Stomach (tissue), 8 donors: ENCODE measurements at regions not wholly inside any gene's neighbourhood (a gene's known extent, or its start where the extent isn't known, plus 50 kb on each side); places are given as distances from the start of the nearest gene placed in this dataset.

Experiments used
- DNase-seq, 2 donors: peaks; one replicate each; pipeline versions ENCODE4 v3.0.0 to v3.0.0-alpha.2; 2013 to 2019
- H3K27ac ChIP-seq, 5 donors: fragments of 200-600 bp in 4 of 5; sonication (generic) in 4 of 5; one replicate each; pipeline ENCODE4 v1.5.1; 2013 to 2019; ENCODE audit warnings: mild to moderate bottlenecking in 1 of 5, moderate library complexity in 1 of 5
- H3K27me3 ChIP-seq, 3 donors: fragments of 200-600 bp; sonication (generic); one replicate each; pipeline ENCODE4 v1.5.1; 2017 to 2019; ENCODE audit warnings: mixed run types in 1 of 3
- H3K36me3 ChIP-seq, 4 donors: fragments of 200-600 bp; sonication (generic); 1 replicate in 3 of 4; 2 replicates in 1 of 4; pipeline ENCODE4 v1.5.1; 2016 to 2019
- H3K4me1 ChIP-seq, 4 donors: fragments of 200-600 bp; sonication (generic); one replicate each; pipeline ENCODE4 v1.5.1; 2016 to 2019
- H3K4me3 ChIP-seq, 4 donors: fragments of 200-600 bp; sonication (generic) in 3 of 4; one replicate each; pipeline ENCODE4 v1.5.1; 2016 to 2019; ENCODE audit warnings: mild to moderate bottlenecking in 1 of 4
- H3K9me3 ChIP-seq, 4 donors: fragments of 200-600 bp; sonication (generic); one replicate each; pipeline ENCODE4 v1.5.1; 2016 to 2019
- EP300 ChIP-seq: sonication (generic); formaldehyde crosslinking; IDR thresholded peaks from one replicate; pipeline ENCODE4 v1.6.1; 2017; ENCODE audit warnings: antibody characterized with exemption
- POLR2A ChIP-seq, 4 donors: fragments of 450-650 bp; IDR thresholded peaks; one replicate each; pipeline ENCODE4 v1.6.1; 2016; ENCODE audit warnings: antibody characterized with exemption in 4 of 4, control low read depth in 2 of 4, mild to moderate bottlenecking in 1 of 4, moderate library complexity in 1 of 4
- POLR2AphosphoS5 ChIP-seq, 3 donors: sonication (generic); formaldehyde crosslinking; IDR thresholded peaks; one replicate each; pipeline ENCODE4 v1.6.1; 2016; ENCODE audit warnings: antibody characterized with exemption in 3 of 3
- WGBS, 5 donors: extraction: QIAGEN DNeasy Blood & Tissue Kit in 3 of 5; methylation state at CpG; one replicate each; pipeline versions ENCODE4 v1.1.5 to v1.1.7; 2013 to 2018; 5-methylcytosine and 5-hydroxymethylcytosine counted together
- intact Hi-C: fragments of 100-400 bp; cut with DNase I; formaldehyde crosslinking; loops from one replicate; pipeline ENCODE4 v1.15.1; 2023; ENCODE audit warnings: low total_unique reads
- TF ChIP-seq, protein P1 (sequence below), 7 experiments: fragments of 450-650 bp in 4 of 7; fragments of 200-600 bp in 3 of 7; sonication (generic) in 3 of 7; IDR thresholded peaks; one replicate each; pipeline ENCODE4 v1.5.1; 2016 to 2019; ENCODE audit warnings: antibody characterized with exemption in 7 of 7, control low read depth in 2 of 7, mild to moderate bottlenecking in 1 of 7
- donor health status: healthy with polysubstance abuse.
- donor health status: Bipolar disorder and iron deficiency.
- donor health status: healthy.

DNA sequence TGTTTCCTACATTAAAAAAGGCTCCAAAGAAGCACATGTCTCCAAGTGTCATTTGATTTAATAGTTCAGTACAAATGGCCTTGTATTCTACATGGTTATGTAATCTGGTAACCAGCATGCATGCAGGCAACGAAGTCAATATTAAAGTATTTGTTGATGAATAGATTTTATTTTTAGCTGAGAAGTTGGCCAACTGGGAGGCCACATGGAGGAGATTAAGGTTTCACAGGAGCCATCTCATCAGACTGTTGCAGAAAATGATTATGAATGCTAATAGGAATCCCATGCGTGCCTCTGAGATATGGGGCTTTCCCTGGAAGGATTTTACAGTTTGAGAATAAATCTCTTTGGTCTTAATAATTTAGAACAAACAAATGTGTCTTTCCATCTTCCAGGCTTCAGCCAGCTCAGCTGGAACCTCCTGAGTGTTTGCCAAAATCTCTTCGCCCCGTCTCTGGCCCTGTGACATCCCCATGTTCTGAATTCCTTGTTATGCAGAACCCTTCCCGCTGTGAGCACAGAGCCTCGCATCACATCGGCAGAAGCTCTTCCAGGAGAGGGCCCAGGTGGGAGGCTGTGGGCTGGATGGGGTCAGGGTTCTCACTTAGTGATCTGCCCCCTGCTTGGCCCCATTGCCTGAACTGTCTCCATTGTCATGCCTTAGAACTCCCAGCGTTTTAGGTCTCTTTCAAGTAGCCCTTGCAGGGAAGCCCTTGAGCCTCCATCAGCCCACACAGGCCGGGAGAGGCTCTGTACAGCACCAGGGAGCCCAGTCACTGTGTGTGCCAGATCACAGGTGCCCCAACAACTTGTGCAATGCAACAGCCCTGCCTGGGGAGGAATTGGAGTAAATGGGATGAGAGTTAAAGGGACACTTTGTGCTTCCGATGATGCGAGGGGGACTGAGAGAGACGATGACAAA, 190.5 kb upstream of the TWIST2 start:
- intact Hi-C loops, result no loop called here
- Histone ChIP-seq H3K36me3 (no peaks in the 10 kb centered on the region), H3K9me3 (peaks cover 0 to 16% (median 7%) of the 10 kb centered on the region in 4 donors), H3K4me1 (peaks cover 0 to 11% (median 0%) of the 10 kb centered on the region in 4 donors), H3K4me3 (no peak overlapping the region), H3K27ac (no peak overlapping the region), H3K27me3 (no peaks in the 10 kb centered on the region)
- 55 to 60% (median 59%) methylated on average over 12 of the region's 12 CpGs for WGBS, 5 donors
- DNase-seq, result peak in 1 of 2 donors; percentile 34
- TF ChIP-seq, protein P1, sequence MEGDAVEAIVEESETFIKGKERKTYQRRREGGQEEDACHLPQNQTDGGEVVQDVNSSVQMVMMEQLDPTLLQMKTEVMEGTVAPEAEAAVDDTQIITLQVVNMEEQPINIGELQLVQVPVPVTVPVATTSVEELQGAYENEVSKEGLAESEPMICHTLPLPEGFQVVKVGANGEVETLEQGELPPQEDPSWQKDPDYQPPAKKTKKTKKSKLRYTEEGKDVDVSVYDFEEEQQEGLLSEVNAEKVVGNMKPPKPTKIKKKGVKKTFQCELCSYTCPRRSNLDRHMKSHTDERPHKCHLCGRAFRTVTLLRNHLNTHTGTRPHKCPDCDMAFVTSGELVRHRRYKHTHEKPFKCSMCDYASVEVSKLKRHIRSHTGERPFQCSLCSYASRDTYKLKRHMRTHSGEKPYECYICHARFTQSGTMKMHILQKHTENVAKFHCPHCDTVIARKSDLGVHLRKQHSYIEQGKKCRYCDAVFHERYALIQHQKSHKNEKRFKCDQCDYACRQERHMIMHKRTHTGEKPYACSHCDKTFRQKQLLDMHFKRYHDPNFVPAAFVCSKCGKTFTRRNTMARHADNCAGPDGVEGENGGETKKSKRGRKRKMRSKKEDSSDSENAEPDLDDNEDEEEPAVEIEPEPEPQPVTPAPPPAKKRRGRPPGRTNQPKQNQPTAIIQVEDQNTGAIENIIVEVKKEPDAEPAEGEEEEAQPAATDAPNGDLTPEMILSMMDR (IDR thresholded peaks at IDR 0.05), result no peak
- TF ChIP-seq POLR2A (IDR thresholded peaks at IDR 0.05) (no peak), POLR2AphosphoS5 (IDR thresholded peaks at IDR 0.05) (no peak), EP300 (no peak)

- intact Hi-C loops, result no loop called here
- TF ChIP-seq, protein P1 (IDR thresholded peaks at IDR 0.05), result no peak
- no peak for TF ChIP-seq POLR2AphosphoS5 (IDR thresholded peaks at IDR 0.05)
- TF ChIP-seq EP300, result no peak
- no peak for TF ChIP-seq POLR2A (IDR thresholded peaks at IDR 0.05)
Observed at GRCh38 chr2:238658054-238658407, 189.9 kb upstream of the TWIST2 start.

DNA sequence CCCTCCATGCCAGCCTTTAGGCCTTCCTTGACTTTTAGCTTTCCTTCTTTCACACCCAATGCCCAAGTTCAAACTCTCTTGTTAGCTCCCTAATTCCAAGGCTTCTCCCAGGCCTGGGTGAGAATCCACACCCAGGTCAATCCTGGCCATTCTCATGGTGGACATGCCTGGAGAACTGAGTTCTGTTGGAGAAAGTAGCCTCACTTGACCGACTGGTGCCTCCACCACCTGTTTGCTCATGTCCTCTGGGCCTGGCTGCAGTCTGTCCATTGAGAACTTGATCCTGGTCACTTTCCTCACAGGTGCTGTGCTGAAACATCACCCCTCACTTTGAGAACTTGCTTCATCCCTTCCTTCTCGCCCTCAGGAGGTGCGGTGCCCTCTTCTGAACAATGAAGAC, 189.1 kb upstream of the TWIST2 start:
- intact Hi-C loops, result no loop called here
- Histone ChIP-seq H3K4me1 (peaks cover 0 to 11% (median 0%) of the 10 kb centered on the region in 4 donors), H3K36me3 (no peaks in the 10 kb centered on the region), H3K4me3 (no peak overlapping the region), H3K9me3 (peaks cover 0 to 16% (median 7%) of the 10 kb centered on the region in 4 donors), H3K27me3 (no peaks in the 10 kb centered on the region), H3K27ac (no peak overlapping the region)
- TF ChIP-seq, protein P1 (IDR thresholded peaks at IDR 0.05), result no peak
- no peak for TF ChIP-seq POLR2AphosphoS5 (IDR thresholded peaks at IDR 0.05)
- no peak for TF ChIP-seq EP300
- no peak for TF ChIP-seq POLR2A (IDR thresholded peaks at IDR 0.05)
- no peak for DNase-seq
- WGBS, 5 donors, result 69 to 77% (median 70%) methylated on average over 3 of the region's 3 CpGs

More at GRCh38 chr2:238658054-238658407, 189.9 kb upstream of the TWIST2 start:
- no peak for DNase-seq
- Histone ChIP-seq H3K27me3 (no peaks in the 10 kb centered on the region), H3K4me3 (no peak overlapping the region), H3K36me3 (no peaks in the 10 kb centered on the region), H3K4me1 (peaks cover 0 to 11% (median 0%) of the 10 kb centered on the region in 4 donors), H3K9me3 (peaks cover 0 to 16% (median 7%) of the 10 kb centered on the region in 4 donors), H3K27ac (no peak overlapping the region)
- 81 to 92% (median 87%) methylated on average over 7 of the region's 7 CpGs for WGBS, 5 donors

DNA sequence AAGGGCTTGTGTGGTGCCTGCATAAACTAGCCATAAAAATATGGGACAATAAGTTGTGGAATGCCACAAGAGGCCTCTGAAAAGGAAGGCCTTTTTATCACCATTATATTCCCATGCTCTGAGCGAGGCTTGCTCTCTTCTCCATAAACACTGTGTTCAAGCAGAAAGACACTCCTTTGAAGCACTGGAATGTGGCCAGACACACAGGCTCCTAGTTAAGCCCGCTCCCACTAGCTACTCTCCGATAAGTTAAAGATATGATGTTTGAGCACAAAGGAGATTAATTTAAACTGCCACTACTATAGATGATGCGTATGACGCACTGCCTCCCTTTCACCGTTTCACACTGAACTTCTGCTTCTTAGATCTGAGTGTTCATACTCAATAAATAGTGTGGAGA, 188.7 kb upstream of the TWIST2 start:
- peak in 1 of 2 donors; percentile 27 for DNase-seq
- no peak for TF ChIP-seq EP300
- TF ChIP-seq, protein P1 (IDR thresholded peaks at IDR 0.05), result no peak
- TF ChIP-seq POLR2AphosphoS5 (IDR thresholded peaks at IDR 0.05), result no peak
- TF ChIP-seq POLR2A (IDR thresholded peaks at IDR 0.05), result no peak
- intact Hi-C loops, result no loop called here
- Histone ChIP-seq H3K4me3 (no peak overlapping the region), H3K27ac (no peak overlapping the region), H3K4me1 (peaks cover 0 to 11% (median 0%) of the 10 kb centered on the region in 4 donors), H3K9me3 (peaks cover 0 to 17% (median 9%) of the 10 kb centered on the region in 4 donors), H3K27me3 (no peaks in the 10 kb centered on the region), H3K36me3 (no peaks in the 10 kb centered on the region)
- WGBS, 5 donors, result 50 to 71% (median 66%) methylated on average over 6 of the region's 6 CpGs
